HPDE6-E6E7 (cell line): ENCODE measurements at regions not wholly inside any gene's neighbourhood (a gene's known extent, or its start where the extent isn't known, plus 50 kb on each side); places are given as distances from the start of the nearest gene placed in this dataset.
"Not testable (repeated sequence)": the region's sequence is repeated elsewhere in the genome, so short reads cannot be mapped to it uniquely, and the experiment has no call there.

Experiments
- DNase-seq: peaks from one replicate; pipeline ENCODE4 v3.0.0; 2011; ENCODE audit warnings: missing footprints; ENCODE audit errors: extremely low spot score

- no peak for DNase-seq
These were observed 78.3 kb upstream of the CTBP2 start for GRCh38 chr10:125238682-125239081.

- no peak for DNase-seq
These were observed 75.7 kb upstream of the CTBP2 start for GRCh38 chr10:125236091-125236490.

- no peak for DNase-seq
These were observed 75.0 kb upstream of the CTBP2 start for GRCh38 chr10:125235093-125236069.

GRCh38 chr10:125234576-125234975 lies 74.2 kb upstream of the CTBP2 start:
- DNase-seq, result not testable (repeated sequence)

GRCh38 chr10:125233726-125234125 lies 73.4 kb upstream of the CTBP2 start:
- DNase-seq, result no peak

- no peak for DNase-seq
These were observed 72.5 kb upstream of the CTBP2 start for GRCh38 chr10:125232841-125233240.

GRCh38 chr10:125231813-125232475 lies 71.6 kb upstream of the CTBP2 start:
- no peak for DNase-seq

GRCh38 chr10:125231116-125231812 lies 70.9 kb upstream of the CTBP2 start:
- DNase-seq, result peak; percentile 99

GRCh38 chr10:125230251-125230650 lies 69.9 kb upstream of the CTBP2 start:
- no peak for DNase-seq

- not testable (repeated sequence) for DNase-seq
These were observed 68.0 kb upstream of the CTBP2 start for GRCh38 chr10:125228245-125228940.

GRCh38 chr10:125227546-125227945 lies 67.2 kb upstream of the CTBP2 start:
- no peak for DNase-seq

GRCh38 chr10:125226823-125227222 lies 66.5 kb upstream of the CTBP2 start:
- no peak for DNase-seq

GRCh38 chr10:125226005-125226404 lies 65.6 kb upstream of the CTBP2 start:
- no peak for DNase-seq

GRCh38 chr10:125225051-125225450 lies 64.7 kb upstream of the CTBP2 start:
- no peak for DNase-seq

GRCh38 chr10:125222515-125223308 lies 62.3 kb upstream of the CTBP2 start:
- no peak for DNase-seq

- no peak for DNase-seq
These were observed 61.4 kb upstream of the CTBP2 start for GRCh38 chr10:125221716-125222115.

- no peak for DNase-seq
These were observed 59.4 kb upstream of the CTBP2 start for GRCh38 chr10:125219776-125220175.

- no peak for DNase-seq
These were observed 58.6 kb upstream of the CTBP2 start for GRCh38 chr10:125218967-125219366.

GRCh38 chr10:125217990-125218675 lies 57.8 kb upstream of the CTBP2 start:
- DNase-seq, result no peak

- no peak for DNase-seq
These were observed 56.5 kb upstream of the CTBP2 start for GRCh38 chr10:125216861-125217260.
